OCI-LY3 (cell line): ENCODE measurements at regions not wholly inside any gene's neighbourhood (a gene's known extent, or its start where the extent isn't known, plus 50 kb on each side); places are given as distances from the start of the nearest gene placed in this dataset.

Source experiments
- CTCF ChIP-seq: fragments of 200-600, 300-600 bp; sonication (generic); IDR thresholded peaks from 2 replicates; pipeline ENCODE4 v1.5.1; 2014; ENCODE audit warnings: antibody characterized with exemption, low read length, low read depth
- EZH2phosphoT487 ChIP-seq: fragments of 200-600 bp; shearing (Covaris generic); IDR thresholded peaks from 2 replicates; pipeline ENCODE4 v1.6.1; 2018; ENCODE audit warnings: antibody characterized with exemption, mixed run types, low read depth

- TF ChIP-seq CTCF (no peak), EZH2phosphoT487 (no peak)
These were observed 471.1 kb upstream of the WWC1 start for GRCh38 chr5:167820101-167820990.
